Mucosa of gallbladder (tissue), 1 donor: ENCODE measurements at regions not wholly inside any gene's neighbourhood (a gene's known extent, or its start where the extent isn't known, plus 50 kb on each side); places are given as distances from the start of the nearest gene placed in this dataset.
"Not testable (repeated sequence)": the region's sequence is repeated elsewhere in the genome, so short reads cannot be mapped to it uniquely, and the experiment has no call there.

ENCODE experiments used
- DNase-seq: peaks from one replicate; pipeline ENCODE4 v3.0.0-alpha.2; 2020; ENCODE audit warnings: low spot score
- donor health status: DM: no; HTN: no; CAD: no.

DNA sequence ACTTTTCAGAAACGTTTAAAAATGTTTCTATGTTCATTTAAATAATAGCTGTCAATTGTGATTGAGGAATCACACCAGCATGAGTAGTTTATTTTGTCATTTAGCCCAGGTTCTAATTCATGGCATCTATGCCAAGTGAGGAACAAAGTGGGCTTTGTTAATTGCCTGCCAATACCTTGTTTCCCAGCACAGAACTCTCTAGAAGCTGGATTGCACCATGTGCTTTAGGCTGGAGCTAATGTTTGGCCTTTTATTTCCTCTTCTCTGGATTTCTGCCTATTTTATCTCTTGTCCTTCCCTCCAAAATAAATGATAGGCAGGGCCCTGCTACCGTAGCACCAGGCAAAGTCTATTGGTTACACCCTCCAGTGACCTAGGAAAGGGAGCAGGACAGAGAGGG lies 109.9 kb upstream of the ITGB1 start:
- no peak for DNase-seq

DNA sequence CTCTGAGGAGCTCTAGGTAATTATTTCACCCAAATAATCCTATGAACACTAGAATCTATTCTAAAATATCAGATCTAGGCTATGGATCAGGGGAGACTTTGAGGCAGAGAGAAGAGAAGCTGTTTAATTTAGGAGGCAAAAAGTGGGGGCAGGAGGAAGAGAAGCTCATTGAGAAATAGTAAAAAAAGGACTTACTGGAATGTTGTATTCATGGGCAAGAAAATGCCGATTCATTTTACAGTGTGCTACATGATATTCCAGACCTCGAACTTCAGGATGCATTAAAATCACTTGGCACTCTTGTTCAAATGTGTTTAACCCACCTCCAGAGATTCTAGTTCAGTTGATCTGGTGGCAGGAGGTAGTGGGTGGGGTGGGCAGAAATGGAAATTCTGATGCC lies 109.5 kb upstream of the ITGB1 start:
- no peak for DNase-seq

DNA sequence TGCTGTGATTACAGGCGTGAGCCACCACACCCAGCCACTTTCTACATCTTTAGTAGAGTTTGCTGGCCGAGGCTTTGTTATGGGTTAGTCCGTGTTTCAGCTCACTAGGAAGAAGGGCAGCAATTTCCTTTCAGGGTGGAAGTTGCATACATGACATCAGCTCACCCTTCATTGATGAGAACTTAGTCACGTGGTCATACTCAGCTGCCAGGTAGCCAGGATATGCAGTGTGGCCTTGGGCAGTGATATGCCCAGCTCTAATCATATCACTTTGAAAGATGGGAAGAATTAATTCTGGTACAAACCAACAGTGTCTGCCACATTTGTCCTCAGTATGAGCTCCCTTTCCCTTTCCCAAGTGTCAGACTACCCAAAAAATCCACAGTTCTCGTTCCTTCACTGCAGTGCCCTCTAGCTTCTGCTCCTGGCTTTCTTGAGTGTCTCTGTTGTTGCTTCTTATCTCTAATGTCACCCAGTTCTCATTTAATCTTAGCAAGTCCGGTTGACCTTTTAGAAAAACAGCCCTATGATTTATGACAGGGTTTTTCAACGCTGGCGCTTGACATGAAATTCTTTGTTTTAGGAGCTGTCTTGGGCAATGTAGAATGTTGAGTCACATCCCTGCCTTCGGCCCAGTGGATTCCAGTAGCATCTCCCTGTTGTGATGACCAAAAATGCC lies 108.7 kb upstream of the ITGB1 start:
- no peak for DNase-seq

DNA sequence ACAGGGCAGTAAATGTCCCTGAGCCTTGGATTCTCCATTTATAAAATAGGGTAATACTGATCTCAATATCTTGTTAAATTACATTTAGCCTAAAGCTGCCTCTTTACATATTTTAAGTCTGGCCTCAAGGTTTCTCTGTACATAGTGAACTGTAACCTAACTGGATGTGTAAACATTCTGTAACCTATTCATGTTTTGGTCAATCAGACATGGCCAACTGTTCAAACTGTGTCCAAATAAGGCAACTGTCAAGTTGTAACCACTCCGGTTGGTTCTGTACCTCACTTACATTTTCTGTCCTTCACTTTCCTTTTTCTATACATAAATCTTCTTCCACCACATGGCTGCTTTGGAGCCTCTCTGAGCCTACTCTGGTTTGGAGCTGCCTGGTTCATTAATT lies 107.1 kb upstream of the ITGB1 start:
- no peak for DNase-seq

DNA sequence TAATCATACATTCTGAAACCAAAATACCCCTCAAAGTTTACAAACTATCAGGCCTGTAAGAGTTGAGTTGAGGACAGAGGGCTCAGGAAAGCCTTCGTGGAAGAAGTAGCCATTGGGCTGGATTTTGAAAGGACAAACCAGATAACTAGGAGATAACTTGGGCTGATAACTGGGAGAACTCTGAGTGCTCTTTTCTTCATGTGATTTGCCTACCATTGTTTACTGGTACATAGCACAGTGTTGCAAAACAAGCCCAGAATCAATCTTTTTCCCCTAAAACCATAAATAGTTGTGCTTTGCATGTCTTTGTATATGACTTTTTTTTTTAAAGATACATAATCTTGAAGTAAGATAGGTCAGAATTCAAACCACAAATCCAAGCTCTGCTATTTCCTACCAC lies 106.7 kb upstream of the ITGB1 start:
- DNase-seq: no peak

DNA sequence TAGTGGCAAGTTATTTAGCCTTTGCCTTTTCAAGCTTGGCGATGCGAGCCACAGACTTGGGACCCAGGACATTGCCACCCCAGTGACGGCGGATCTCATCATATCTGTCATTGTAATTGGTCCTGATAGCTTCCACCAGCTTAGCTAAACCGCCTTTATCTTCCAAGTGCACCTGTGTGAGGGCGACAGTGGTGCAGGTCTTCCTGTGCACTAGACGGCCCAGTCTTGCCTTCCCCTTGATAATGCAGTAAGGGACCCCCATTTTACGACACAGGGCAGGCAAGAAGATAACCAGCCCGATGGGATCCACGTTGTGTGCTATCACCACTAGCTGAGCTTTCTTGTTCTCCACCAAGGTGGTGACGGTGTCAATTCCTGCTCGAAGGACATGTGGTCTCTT lies 99.6 kb upstream of the ITGB1 start:
- no peak for DNase-seq

DNA sequence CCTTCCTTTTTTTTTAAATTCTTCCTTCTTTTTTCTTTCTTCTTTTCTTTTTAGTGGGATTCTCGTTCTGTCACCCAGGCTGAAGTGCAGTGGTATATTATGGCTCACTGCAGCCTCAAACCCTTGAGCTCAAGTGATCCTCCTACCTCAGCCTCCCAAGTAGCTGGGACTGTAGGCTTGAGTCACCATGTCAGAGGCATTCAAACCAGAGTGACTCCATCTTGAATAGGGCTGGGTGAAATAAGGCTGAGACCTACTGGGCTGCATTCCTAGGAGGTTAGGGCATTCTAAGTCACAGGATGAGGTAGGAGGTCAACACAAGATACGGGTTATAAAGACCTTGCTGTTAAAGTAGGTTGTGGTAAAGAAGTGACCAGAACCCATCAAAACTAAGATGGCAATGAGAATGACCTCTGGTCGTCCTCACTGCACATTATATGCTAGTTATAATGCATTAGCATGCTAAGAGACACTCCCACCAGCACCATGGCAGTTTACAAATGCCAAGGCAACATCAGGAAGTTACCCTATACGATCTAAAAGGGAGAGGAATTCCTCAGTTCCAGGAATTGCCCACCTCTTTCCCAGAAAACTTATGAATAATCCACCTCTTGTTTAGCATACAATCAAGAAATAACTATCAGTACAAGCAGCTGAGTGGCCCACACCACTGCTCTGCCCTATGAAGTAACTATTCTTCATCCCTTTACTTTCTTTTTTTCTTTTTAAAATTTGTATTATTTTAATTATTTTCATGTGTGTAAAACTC lies 99.0 kb upstream of the ITGB1 start:
- DNase-seq: no peak

DNA sequence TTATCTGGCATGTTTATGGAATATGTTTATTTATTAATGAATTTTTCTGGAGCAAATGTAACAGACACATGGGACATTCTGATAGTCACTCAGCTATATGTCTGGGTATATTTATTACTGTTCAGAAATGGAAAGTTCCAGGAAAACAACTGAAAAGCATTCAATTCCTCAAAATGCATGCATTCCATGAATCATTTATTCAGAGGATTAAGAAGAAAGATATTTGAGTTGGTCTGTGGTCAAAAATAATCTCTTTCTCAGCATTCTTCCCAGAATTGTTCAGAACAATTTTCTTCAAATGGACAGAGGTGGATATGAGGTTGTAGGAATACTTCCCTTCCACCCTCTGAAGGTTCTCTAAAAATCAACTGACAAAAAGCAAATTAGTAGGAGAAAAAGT lies 97.6 kb upstream of the ITGB1 start:
- no peak for DNase-seq

DNA sequence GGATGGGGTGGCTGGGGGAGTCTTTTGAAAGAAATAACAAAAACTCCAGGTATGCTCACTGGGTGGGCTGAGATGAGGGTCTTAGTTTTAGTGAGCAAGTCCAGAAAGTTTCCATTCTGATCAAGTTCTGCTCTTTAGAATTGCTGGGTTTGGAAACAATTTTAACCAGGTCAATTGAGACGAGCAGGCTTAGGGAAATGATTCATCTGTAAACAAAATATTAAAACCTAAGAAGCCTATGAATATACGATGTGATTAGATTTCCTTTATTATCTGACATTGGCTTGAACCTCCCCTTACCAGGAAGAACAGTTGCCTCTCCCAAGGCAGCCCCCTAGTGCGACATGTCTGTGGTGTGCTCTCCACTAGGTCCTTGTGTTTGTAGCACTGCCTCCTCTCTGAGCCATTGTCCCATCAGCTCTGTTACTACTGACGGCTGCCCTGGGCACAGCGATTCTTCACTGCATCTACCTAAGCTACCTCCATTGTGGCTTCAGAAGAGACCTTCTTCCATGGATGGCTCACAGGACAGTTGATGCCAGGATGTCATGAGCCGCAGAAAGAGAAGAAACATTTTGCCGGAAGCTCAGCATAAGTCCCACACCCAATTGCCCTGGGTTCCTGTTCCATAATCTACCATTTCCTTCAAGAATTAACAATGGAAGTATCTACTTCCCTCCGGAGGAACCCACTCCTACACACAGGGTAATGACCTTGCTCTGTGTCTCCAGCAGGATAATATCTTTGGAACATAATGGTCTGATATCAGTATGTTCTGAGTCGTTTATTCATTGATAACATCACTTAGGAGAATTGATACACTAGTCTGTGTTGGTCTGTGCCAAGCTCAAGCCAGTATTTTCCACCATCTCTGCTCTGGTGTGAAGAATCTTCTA lies 95.1 kb upstream of the ITGB1 start:
- no peak for DNase-seq

DNA sequence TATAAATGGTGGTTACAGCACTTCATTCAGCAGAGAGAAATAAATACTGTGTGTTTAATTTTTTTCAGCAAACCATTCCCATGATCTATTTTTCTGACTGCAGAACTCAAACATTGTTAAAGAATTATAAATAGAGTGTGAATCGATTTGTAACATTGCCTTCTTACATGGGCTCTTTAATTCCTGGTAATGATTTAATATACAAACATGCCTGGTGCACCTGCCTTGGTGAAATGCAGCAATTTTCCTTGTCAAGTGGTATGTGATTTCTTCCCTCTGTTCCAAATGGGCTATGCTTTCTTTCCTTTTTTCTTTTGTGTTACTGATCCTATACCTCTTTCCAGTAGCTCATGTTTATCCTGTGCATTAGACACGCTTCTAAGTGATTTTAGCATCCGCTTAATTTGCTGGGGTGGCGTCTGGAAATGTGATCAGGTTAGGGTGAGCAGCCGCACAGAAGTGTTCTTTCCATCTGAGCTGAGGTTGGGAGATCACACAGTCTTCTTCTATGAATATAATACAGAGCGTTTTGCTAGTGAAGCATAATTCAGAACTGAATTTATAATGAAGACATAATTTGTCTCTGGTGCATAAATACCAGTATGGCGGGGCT lies 94.3 kb upstream of the ITGB1 start:
- DNase-seq: no peak

DNA sequence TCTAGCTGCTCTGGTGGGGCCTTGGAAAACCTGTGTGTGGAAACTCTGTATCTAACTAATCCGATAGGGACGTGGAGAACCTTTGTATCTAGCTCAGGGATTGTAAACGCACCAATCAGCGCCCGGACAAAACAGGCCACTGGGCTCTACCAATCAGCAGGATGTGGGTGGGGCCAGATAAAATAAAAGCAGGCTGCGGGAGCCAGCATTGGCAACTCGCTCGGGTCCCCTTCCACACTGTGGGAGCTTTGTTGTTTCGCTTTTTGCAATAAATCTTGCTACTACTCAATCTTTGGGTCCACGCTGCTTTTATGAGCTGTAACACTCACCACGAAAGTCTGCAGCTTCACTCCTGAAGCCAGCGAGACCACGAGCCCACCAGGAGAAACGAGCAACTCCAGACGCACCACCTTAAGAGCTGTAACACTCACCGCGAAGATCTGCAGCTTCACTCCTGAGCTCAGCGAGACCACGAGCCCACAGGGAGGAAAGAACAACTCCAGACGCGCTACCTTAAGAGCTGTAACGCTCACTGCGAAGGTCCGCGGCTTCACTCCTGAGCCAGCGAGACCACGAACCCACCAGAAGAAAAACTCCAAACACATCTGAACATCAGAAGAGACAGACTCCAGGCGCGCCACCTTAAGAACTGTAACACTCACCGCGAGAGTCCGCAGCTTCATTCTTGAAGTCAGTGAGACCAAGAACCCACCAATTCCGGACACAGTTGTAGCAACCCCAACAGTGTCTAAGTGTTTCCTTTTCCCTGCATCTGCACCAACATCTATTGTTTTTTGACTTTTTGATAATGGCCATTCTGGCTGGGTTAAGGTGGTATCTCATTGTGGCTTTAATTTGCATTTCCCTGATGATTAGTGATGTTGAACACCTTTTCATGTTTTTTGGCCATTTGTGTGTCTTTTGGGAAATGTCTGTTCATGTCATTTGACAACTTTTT lies 92.2 kb upstream of the ITGB1 start:
- DNase-seq: not testable (repeated sequence)

DNA sequence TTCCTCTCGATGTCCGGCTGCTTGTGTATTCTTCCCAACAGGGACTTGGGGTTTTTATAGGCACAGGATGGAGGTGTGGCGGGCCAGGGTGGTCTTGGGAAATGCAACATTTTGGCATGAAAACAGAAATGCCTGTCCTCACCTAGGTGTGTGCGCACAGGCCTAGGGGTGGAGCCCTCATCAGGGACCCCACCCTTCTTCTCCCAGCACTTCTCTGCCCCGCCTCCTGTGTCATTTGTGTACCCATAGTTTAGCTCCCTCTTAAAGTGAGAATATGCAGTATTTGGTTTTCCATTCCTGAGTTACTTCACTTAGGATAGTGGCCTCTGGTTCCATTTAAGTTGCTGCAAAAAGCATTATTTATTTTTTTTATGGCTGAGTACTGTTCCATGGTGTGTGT lies 90.2 kb upstream of the ITGB1 start:
- no peak for DNase-seq

DNA sequence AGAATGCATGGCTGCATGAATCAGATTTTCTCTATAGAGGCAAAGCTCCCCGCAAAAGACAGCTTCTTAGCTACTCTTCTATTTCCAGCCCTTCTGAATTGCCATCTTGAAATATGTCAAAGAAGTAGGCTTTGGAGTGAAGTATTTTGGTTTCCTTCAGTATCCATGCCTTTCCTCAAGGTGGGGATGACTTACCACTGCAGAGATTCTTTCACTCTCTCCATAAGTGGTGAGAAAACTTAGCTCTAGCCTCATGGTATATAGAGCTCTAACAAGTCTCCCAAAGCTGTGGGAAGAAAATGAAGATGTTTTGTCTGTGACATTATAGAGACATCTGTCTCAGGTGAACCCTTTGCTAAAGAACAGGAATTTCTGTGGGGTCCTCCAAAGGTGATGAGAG lies 89.6 kb upstream of the ITGB1 start:
- no peak for DNase-seq

DNA sequence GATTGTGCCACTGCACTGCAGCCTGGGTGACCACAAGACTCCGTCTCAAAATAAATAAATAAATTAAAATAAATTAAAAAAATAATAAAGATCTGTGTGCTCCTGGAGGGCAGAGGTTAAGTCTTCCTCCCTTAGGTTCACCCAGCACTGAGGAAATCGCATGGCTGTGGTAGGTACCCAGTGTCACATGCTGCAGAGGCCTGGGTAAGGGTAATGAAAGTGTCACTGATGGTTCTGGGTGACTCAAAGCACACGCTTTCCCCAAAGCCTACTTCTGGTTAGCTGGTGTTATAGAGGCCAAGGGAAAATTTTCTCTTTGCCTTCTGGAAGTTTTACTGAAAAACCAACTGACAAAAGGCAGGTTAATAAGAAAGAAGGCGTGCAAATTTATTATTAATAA lies 88.8 kb upstream of the ITGB1 start:
- no peak for DNase-seq

DNA sequence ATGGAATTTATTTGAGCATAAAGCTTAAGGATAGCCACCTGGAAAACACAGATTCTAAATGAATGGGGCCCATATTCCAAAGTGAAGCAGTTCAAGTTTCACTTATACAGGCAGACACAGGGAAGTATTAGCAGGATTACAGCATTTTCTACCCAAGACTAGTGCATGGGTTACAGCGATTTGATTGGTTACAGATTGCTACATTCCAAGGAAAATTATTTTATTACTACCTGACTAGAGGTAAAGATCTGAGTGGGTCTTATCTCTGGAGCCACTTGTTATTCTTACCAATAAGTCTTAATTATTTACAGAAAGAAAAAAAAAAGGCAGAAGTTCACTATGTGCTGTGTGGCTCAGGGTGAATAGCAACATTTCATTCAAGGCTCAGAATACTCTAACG lies 87.4 kb upstream of the ITGB1 start:
- DNase-seq: no peak

DNA sequence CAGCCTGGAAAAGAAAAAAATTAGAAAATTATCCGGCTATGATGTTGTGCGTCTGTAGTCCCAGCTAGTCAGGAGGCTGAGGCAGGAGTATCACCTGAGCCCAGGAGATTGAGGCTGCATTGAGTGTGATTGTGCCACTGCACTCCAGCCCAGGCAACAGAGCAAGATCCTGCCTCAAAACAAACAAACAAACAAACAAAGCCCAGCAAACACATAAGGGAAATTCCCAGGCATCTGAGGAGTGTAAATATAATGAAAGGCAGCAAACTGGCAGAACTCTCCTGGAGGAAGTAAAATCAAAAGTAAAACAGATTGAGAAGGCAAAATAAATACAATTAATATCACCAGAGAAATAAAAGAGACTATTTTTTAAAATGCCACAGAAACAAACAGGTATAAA lies 84.5 kb upstream of the ITGB1 start:
- no peak for DNase-seq

DNA sequence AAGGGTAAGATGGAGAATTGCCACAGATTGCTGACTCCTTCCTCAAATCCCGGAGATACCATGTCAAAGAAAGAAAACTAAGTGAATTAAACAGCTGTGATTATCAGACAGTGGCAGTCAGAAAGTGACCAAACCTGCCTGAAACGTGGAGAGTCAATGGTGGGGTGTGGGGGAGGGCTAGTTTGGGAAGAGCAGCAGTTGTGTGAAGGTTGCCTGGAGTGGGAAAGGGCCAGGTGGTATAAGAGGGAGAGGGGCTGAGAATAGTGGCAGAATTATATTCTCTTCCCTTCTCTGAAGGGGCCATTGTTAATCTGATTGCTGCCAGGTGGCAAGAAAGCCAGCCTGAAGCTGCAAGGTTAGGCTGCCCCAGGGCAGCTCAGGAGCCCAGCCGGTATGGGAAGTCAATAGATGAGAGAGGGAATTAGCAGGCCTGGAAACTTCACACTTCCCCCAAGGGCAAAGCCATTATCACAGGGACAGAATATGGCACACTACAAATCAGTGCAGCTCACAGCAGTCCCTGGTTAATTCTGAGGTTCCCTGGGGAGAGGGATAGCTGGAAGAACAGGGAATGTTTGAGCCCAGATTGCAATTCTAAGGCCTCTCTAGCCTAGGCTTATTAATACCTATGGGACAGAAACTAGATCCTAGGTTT lies 83.9 kb upstream of the ITGB1 start:
- DNase-seq: no peak

DNA sequence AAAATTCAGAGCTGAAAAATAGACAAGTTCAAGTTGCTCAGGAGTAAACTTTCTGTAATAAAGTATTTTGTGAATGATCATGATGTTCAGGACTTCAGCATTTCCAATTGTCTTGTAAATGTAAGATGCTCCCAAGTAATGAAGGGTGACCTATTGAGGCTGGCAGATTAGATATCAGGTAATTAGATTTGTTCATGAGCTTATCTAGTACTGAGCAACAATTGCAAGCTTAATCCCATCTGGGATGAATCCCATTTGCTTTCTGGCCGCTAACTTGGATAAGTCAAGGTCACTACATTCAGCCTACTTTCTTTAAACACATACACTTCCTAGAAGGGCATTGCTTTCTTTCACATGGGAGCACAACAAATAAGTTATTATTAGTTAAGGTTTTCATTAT lies 82.4 kb upstream of the ITGB1 start:
- no peak for DNase-seq

DNA sequence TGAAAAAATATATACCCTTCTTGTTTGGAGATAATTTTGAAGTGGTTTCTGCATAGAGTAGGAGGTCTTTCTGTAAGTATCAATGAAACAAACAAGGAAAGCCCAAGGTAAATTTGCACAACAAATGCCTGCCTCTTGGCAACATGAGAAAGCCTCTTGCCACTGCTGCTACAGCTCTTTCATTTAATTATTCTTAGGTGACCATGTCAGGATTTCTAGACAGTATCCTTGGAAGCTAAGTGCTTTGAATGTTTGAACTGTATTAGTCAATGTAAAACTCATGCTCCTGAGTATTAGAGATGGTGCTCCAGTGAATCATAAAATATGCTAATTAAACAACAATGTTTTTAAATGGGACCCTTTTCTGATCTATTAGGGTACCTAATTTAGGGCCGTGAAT lies 81.2 kb upstream of the ITGB1 start:
- no peak for DNase-seq

DNA sequence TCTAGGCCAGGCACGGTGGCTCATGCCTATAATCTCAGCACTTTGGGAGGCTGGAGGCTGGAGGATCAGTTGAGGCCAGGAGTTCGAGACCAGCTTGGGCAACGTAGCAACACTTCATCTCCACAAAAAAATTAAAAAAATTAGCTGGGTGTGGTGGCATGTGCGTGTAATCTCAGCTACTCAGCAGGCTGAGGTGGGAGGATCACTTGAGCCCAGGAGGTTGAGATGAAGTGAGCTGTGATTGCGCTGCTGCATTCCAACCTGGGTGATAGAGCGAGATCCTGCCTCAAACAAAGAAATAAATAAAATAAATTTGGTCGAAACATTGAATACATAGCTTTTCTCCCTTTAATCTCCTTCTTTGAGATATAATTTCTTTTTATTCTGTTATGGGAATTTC lies 80.6 kb upstream of the ITGB1 start:
- DNase-seq: no peak

DNA sequence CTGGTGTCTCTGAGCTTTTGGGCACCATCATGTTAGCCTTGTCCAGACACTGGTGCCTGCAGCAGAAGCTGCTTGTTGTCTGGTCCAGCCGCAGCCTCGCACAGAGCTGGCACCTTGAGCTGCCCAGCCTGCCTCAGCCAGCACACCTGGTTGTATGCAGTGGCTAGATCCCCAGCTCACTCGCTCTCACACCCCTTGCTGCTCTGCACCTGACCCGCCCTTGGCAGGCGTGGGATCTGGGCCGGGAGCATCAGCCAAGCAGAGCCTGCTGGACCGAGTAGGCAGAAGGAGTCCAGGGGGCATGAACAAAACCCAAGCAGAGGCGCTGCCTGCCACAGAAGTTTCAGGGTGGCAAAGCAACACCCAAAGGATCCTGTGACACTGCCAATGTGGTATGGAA lies 79.7 kb upstream of the ITGB1 start:
- no peak for DNase-seq
